IMR-90 (cell line): ENCODE measurements at regions not wholly inside any gene's neighbourhood (a gene's known extent, or its start where the extent isn't known, plus 50 kb on each side); places are given as distances from the start of the nearest gene placed in this dataset.

Source experiments
- ATAC-seq: fragments of 200-7000 bp; cut with Tn5 transposase; 2 replicates; pipeline ENCODE4 v1.9.1; 2020; ENCODE audit warnings: low read depth, mild to moderate bottlenecking, moderate library complexity
- BruUV-seq: library from RNA; stranded (reverse); fragments of 400-500 nt; replicated peaks from 2 replicates; lab custom pipeline; 2021; lab: Mats Ljungman, UMichigan
- CTCF ChIA-PET: fragments of 300-600 bp; formaldehyde crosslinking; extraction: SDS; loops from one replicate; lab custom pipeline; 2021; ENCODE audit warnings: antibody characterized with exemption; lab: Yijun Ruan, JAX
- POLR2A ChIA-PET: fragments of 300-600 bp; sonication (Branson Sonifier 250); formaldehyde crosslinking; loops from one replicate; lab custom pipeline; 2022; ENCODE audit warnings: antibody characterized with exemption; ENCODE audit not compliant: unreplicated experiment; lab: Charles Lee
- DNase-seq: peaks from one replicate; pipeline ENCODE4 v3.0.0; 2013
- H2AFZ ChIP-seq: replicated peaks from 2 replicates; pipeline ENCODE3; 2013; ENCODE audit warnings: low read length, mild to moderate bottlenecking; ENCODE audit not compliant: poor library complexity
- H2AK5ac ChIP-seq: 2 replicates; pipeline ENCODE4 v1.6.1; 2013; ENCODE audit warnings: low read depth, low read length, inconsistent platforms
- H2AK9ac ChIP-seq: replicated peaks from 2 replicates; pipeline ENCODE3; 2013; ENCODE audit warnings: mild to moderate bottlenecking, low read depth, low read length, moderate library complexity; ENCODE audit not compliant: poor library complexity
- H2BK120ac ChIP-seq: 2 replicates; pipeline ENCODE4 v1.6.1; 2013; ENCODE audit warnings: low read depth, low read length, inconsistent platforms
- H2BK15ac ChIP-seq: 3 replicates; pipeline ENCODE4 v1.6.1; 2013; ENCODE audit warnings: low read depth, low read length, inconsistent platforms
- H2BK20ac ChIP-seq: 2 replicates; pipeline ENCODE4 v1.6.1; 2013; ENCODE audit warnings: low read depth, mild to moderate bottlenecking, inconsistent platforms, low read length, moderate library complexity
- H2BK5ac ChIP-seq: 2 replicates; pipeline ENCODE4 v1.6.1; 2013; ENCODE audit warnings: mild to moderate bottlenecking, low read depth, low read length, inconsistent platforms; ENCODE audit not compliant: poor library complexity, severe bottlenecking
- H3K14ac ChIP-seq: replicated peaks from 2 replicates; pipeline ENCODE4 v1.6.1; 2013; ENCODE audit warnings: low read depth, low read length, inconsistent platforms
- H3K18ac ChIP-seq: 2 replicates; pipeline ENCODE4 v1.6.1; 2013; ENCODE audit warnings: low read depth, low read length, control low read depth
- H3K23ac ChIP-seq: 2 replicates; pipeline ENCODE4 v1.6.1; 2013; ENCODE audit warnings: low read depth, low read length, inconsistent platforms
- H3K27ac ChIP-seq: 2 replicates; pipeline ENCODE4 v1.5.1; 2013; ENCODE audit warnings: mild to moderate bottlenecking, control low read depth, low read length; ENCODE audit not compliant: insufficient read depth
- H3K27me3 ChIP-seq: 2 replicates; pipeline ENCODE4 v1.6.1; 2013; ENCODE audit warnings: low read length; ENCODE audit not compliant: control insufficient read depth, insufficient read depth
- H3K36me3 ChIP-seq: 2 replicates; pipeline ENCODE4 v1.6.1; 2013; ENCODE audit warnings: low read length, mixed read lengths; ENCODE audit not compliant: control insufficient read depth, insufficient read depth
- H3K4ac ChIP-seq: 2 replicates; pipeline ENCODE4 v1.6.1; 2013; ENCODE audit warnings: low read depth, low read length, inconsistent platforms
- H3K4me1 ChIP-seq: 2 replicates; pipeline ENCODE4 v1.6.1; 2013; ENCODE audit warnings: low read length, mixed read lengths; ENCODE audit not compliant: control insufficient read depth, insufficient read depth
- H3K4me2 ChIP-seq: 2 replicates; pipeline ENCODE4 v1.6.1; 2013; ENCODE audit warnings: low read depth, mild to moderate bottlenecking, control low read depth, low read length, moderate library complexity
- H3K4me3 ChIP-seq: 2 replicates; pipeline ENCODE4 v1.5.1; 2013; ENCODE audit warnings: low read depth, mild to moderate bottlenecking, control low read depth, low read length, moderate library complexity; ENCODE audit not compliant: insufficient read depth
- H3K56ac ChIP-seq: 2 replicates; pipeline ENCODE4 v1.6.1; 2013; ENCODE audit warnings: low read length, inconsistent platforms; ENCODE audit not compliant: insufficient read depth; ENCODE audit errors: extremely low read depth
- H3K79me1 ChIP-seq, 2 experiments: 2 replicates each; pipeline ENCODE4 v1.6.1; 2013; ENCODE audit warnings: low read length in 2 of 2, inconsistent platforms in 1 of 2, low read depth in 1 of 2
- H3K9ac ChIP-seq: 2 replicates; pipeline ENCODE4 v1.6.1; 2013; ENCODE audit warnings: low read depth, low read length, control low read depth
- H3K9me1 ChIP-seq: 2 replicates; pipeline ENCODE4 v1.6.1; 2013; ENCODE audit warnings: low read length, inconsistent platforms; ENCODE audit not compliant: insufficient read depth
- H3K9me3 ChIP-seq: 2 replicates; pipeline ENCODE4 v1.6.1; 2013; ENCODE audit warnings: low read length; ENCODE audit not compliant: control insufficient read depth, insufficient read depth
- H4K20me1 ChIP-seq: 2 replicates; pipeline ENCODE4 v1.6.1; 2013; ENCODE audit warnings: low read length, inconsistent platforms; ENCODE audit not compliant: insufficient read depth
- H4K5ac ChIP-seq: 2 replicates; pipeline ENCODE4 v1.6.1; 2013; ENCODE audit warnings: mild to moderate bottlenecking, low read depth, low read length, control low read depth
- H4K8ac ChIP-seq, 2 experiments: 2 replicates each; pipeline ENCODE4 v1.6.1; 2013; ENCODE audit warnings: low read depth in 2 of 2, low read length in 2 of 2, control low read depth in 1 of 2, inconsistent platforms in 1 of 2
- H4K91ac ChIP-seq: 2 replicates; pipeline ENCODE4 v1.6.1; 2013; ENCODE audit warnings: low read depth, low read length, inconsistent platforms; ENCODE audit not compliant: insufficient read depth
- BHLHE40 ChIP-seq: fragments of 150-350 bp; IDR thresholded peaks from 2 replicates; pipeline ENCODE4 v1.6.1; 2016; ENCODE audit warnings: mild to moderate bottlenecking, low read depth, low read length
- MAZ ChIP-seq: IDR thresholded peaks from 2 replicates; pipeline ENCODE4 v1.6.1; 2012; ENCODE audit warnings: low read depth, mild to moderate bottlenecking, low read length, improper control_type of control experiment, moderate library complexity, borderline replicate concordance
- RAD21 ChIP-seq: IDR thresholded peaks from 2 replicates; pipeline ENCODE4 v1.6.1; 2012; ENCODE audit warnings: low read length, improper control_type of control experiment
- WGBS, 2 experiments: methylation state at CpG; one replicate each; pipeline versions ENCODE4 v1.1.5 to v1.1.7; 2013; ENCODE audit warnings: missing lambda C conversion rate in 2 of 2; ENCODE audit not compliant: insufficient read length in 1 of 2; ENCODE audit errors: extremely low coverage in 2 of 2; 5-methylcytosine and 5-hydroxymethylcytosine counted together
- dilution Hi-C: fragments of 300-500 bp; cut with HindIII; formaldehyde crosslinking; loops from one replicate; pipeline ENCODE4 v1.14.3; 2018; ENCODE audit warnings: low sequenced_read_pairs; ENCODE audit not compliant: unreplicated experiment
- in situ Hi-C: fragments of 300-500 bp; cut with MboI; formaldehyde crosslinking; loops from 3 replicates; pipeline ENCODE4 v1.14.3; 2019; ENCODE audit warnings: low sequenced_read_pairs, inconsistent platforms, mixed read lengths
- intact Hi-C: fragments of 100-400 bp; cut with micrococcal nuclease; formaldehyde crosslinking; loops from 2 replicates; pipeline ENCODE4 v1.10.0; 2022
- TF ChIP-seq, protein P1 (sequence below): fragments of 150-350 bp; IDR thresholded peaks from 2 replicates; pipeline ENCODE4 v1.6.1; 2017; ENCODE audit warnings: mild to moderate bottlenecking, antibody characterized with exemption, low read length, low read depth

DNA sequence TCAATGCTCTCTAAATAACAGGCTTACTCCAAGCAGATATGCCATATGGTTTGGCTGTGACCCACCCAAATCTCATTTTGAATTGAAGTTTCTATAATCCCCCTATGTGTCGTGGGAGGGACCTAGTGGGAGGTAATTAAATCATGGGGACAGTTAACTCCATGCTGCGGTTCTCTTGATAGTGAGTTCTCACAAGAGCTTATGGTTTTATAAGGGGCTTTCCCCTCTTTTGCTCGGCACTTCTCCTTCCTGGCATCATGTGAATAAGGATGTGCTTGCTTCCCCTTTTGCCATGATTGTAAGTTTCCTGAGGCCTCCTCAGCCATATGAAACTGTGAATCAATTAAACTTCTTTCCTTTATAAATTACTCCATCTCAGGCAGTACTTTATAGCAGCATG, 302.7 kb upstream of the ZC3H15 start:
- dilution Hi-C loops (no loop called here), intact Hi-C loops (no loop called here), in situ Hi-C loops (no loop called here)
- Histone ChIP-seq H4K91ac (no peak overlapping the region), H3K27ac (no peak overlapping the region), H2BK15ac (no peak overlapping the region), H2AK9ac (no peak overlapping the region), H3K56ac (no peak overlapping the region), H2BK20ac (no peak overlapping the region), H3K79me1 (no peaks in the 10 kb centered on the region), H3K4ac (no peak overlapping the region), H4K8ac (no peak overlapping the region), H3K23ac (no peak overlapping the region), H4K20me1 (no peaks in the 10 kb centered on the region), H2BK5ac (no peak overlapping the region), H3K36me3 (no peaks in the 10 kb centered on the region), H3K4me3 (no peak overlapping the region), H2AK5ac (no peak overlapping the region), H3K4me1 (no peaks in the 10 kb centered on the region), H3K27me3 (no peaks in the 10 kb centered on the region), H3K9me1 (no peaks in the 10 kb centered on the region), H3K4me2 (no peak overlapping the region), H3K9me3 (no peaks in the 10 kb centered on the region), H3K9ac (no peak overlapping the region), H2AFZ (no peak overlapping the region), H4K5ac (no peak overlapping the region), H3K14ac (no peak overlapping the region), H2BK120ac (no peak overlapping the region), H3K18ac (no peak overlapping the region)
- ChIA-PET CTCF (no interaction called here), POLR2A (no interaction called here)
- no peak for TF ChIP-seq BHLHE40
- TF ChIP-seq, protein P1, sequence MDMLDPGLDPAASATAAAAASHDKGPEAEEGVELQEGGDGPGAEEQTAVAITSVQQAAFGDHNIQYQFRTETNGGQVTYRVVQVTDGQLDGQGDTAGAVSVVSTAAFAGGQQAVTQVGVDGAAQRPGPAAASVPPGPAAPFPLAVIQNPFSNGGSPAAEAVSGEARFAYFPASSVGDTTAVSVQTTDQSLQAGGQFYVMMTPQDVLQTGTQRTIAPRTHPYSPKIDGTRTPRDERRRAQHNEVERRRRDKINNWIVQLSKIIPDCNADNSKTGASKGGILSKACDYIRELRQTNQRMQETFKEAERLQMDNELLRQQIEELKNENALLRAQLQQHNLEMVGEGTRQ = no peak
- no peak for TF ChIP-seq MAZ
- no peak for TF ChIP-seq RAD21
- no CpG with 5 or more reads among the region's 3 CpGs for WGBS, 2 experiments
- no peak for ATAC-seq
- no TSS peak for BruUV-seq
- DNase-seq = no peak
